HG02981 (cell line): ENCODE measurements at regions not wholly inside any gene's neighbourhood (a gene's known extent, or its start where the extent isn't known, plus 50 kb on each side); places are given as distances from the start of the nearest gene placed in this dataset.
"Not testable (repeated sequence)": the region's sequence is repeated elsewhere in the genome, so short reads cannot be mapped to it uniquely, and the experiment has no call there.

Experiments
- ATAC-seq: cut with Tn5 transposase; IDR thresholded peaks from one replicate; pipeline ENCODE4 v1.9.1; 2021; ENCODE audit warnings: mild to moderate bottlenecking, moderate library complexity; ENCODE audit not compliant: unreplicated experiment

GRCh38 chr18:24613896-24614640 lies 153.6 kb downstream of the HRH4 start:
- ATAC-seq, result no peak

GRCh38 chr18:24616653-24617052 lies 156.2 kb downstream of the HRH4 start:
- no peak for ATAC-seq

GRCh38 chr18:24624421-24624820 lies 164.0 kb downstream of the HRH4 start:
- not testable (repeated sequence) for ATAC-seq

- no peak for ATAC-seq
These were observed 167.3 kb downstream of the HRH4 start for GRCh38 chr18:24627644-24628315.

GRCh38 chr18:24628326-24628725 lies 167.9 kb downstream of the HRH4 start:
- ATAC-seq, result no peak

GRCh38 chr18:24629921-24630320 lies 169.5 kb downstream of the HRH4 start:
- ATAC-seq, result no peak

- ATAC-seq, result no peak
These were observed 170.0 kb downstream of the HRH4 start for GRCh38 chr18:24630346-24630880.

GRCh38 chr18:24631243-24632025 lies 171.0 kb downstream of the HRH4 start:
- ATAC-seq, result no peak

GRCh38 chr18:24632158-24632988 lies 171.9 kb downstream of the HRH4 start:
- ATAC-seq, result no peak

GRCh38 chr18:24633121-24633520 lies 172.7 kb downstream of the HRH4 start:
- no peak for ATAC-seq

- no peak for ATAC-seq
These were observed 189.1 kb downstream of the HRH4 start for GRCh38 chr18:24649571-24649970.

- no peak for ATAC-seq
These were observed 191.0 kb downstream of the HRH4 start for GRCh38 chr18:24651434-24651833.

GRCh38 chr18:24656050-24656449 lies 195.6 kb downstream of the HRH4 start:
- no peak for ATAC-seq

- no peak for ATAC-seq
These were observed 196.4 kb downstream of the HRH4 start for GRCh38 chr18:24656551-24657443.

- ATAC-seq, result no peak
These were observed 197.0 kb downstream of the HRH4 start for GRCh38 chr18:24657444-24657842.

GRCh38 chr18:24658302-24658701 lies 197.9 kb downstream of the HRH4 start:
- no peak for ATAC-seq

GRCh38 chr18:24659827-24660720 lies 199.6 kb downstream of the HRH4 start:
- ATAC-seq, result peak; percentile 86

GRCh38 chr18:24660956-24661355 lies 200.5 kb downstream of the HRH4 start:
- ATAC-seq, result no peak

GRCh38 chr18:24662412-24662821 lies 202.0 kb downstream of the HRH4 start:
- no peak for ATAC-seq
